ENCODE measurements at regions not wholly inside any gene's neighbourhood (a gene's known extent, or its start where the extent isn't known, plus 50 kb on each side); places are given as distances from the start of the nearest gene placed in this dataset.

DNA sequence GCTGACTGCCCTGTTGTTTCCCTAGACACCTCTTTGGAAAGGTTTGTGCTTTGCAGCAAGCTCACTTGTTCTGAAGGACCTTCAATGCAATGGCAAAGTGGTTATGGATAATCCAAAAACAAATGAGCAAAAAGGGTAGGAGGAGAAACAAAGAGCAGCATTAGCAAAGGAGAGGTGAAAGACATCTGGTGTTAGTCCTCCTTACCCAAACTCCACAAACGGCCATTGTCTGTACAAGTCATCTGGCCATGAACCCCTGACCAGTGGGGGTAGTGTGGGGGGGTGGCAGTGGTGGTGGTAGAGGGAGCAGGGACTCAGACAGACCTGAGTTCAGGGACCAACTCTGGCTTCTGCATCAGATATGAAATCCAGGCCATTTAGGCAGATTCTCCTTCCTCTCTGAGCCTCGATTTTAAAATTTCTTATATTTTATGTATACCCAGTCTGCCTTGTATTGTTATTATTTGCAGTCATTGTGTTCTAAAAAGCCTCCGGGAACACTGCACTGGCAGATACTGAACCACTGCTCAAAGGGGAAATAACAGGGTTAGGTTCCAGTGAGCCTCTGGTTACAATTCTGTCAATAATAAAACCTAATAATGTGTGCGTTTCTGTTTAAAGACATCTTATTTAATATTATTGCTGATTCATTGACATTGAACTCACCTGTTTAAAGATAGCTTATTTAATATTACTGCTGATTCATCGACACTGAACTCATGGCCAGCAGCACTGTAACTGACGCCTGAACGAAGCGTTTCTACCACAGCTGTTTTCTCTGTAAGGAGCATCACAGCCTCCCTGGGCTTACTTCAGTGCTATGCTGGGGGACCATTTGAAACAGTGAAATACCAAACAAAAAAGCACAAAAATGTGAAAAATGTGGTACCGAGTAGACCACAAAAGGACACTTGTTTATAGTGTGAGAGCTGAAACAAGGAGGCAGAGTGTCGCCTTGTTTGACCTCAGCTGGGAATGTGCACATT is 156.0 kb downstream of the SEC61B start:
- H3K4me3 ChIP-seq: no peak overlapping the region
- no peak for DNase-seq
- intact Hi-C loops (cut with micrococcal nuclease): no loop called here
- TF ChIP-seq, protein P1, sequence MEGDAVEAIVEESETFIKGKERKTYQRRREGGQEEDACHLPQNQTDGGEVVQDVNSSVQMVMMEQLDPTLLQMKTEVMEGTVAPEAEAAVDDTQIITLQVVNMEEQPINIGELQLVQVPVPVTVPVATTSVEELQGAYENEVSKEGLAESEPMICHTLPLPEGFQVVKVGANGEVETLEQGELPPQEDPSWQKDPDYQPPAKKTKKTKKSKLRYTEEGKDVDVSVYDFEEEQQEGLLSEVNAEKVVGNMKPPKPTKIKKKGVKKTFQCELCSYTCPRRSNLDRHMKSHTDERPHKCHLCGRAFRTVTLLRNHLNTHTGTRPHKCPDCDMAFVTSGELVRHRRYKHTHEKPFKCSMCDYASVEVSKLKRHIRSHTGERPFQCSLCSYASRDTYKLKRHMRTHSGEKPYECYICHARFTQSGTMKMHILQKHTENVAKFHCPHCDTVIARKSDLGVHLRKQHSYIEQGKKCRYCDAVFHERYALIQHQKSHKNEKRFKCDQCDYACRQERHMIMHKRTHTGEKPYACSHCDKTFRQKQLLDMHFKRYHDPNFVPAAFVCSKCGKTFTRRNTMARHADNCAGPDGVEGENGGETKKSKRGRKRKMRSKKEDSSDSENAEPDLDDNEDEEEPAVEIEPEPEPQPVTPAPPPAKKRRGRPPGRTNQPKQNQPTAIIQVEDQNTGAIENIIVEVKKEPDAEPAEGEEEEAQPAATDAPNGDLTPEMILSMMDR (IDR thresholded peaks at IDR 0.05; ENCODE audit: borderline replicate concordance): no peak
- H3K36me3 ChIP-seq: no peaks in the 10 kb centered on the region
- H3K27ac ChIP-seq (replicated peaks): no peak overlapping the region
- no peaks in the 10 kb centered on the region for H3K9me3 ChIP-seq (replicated peaks)
- no peaks in the 10 kb centered on the region for H3K27me3 ChIP-seq (ENCODE audit: low read depth)
- H3K4me1 ChIP-seq: no peaks in the 10 kb centered on the region

DNA sequence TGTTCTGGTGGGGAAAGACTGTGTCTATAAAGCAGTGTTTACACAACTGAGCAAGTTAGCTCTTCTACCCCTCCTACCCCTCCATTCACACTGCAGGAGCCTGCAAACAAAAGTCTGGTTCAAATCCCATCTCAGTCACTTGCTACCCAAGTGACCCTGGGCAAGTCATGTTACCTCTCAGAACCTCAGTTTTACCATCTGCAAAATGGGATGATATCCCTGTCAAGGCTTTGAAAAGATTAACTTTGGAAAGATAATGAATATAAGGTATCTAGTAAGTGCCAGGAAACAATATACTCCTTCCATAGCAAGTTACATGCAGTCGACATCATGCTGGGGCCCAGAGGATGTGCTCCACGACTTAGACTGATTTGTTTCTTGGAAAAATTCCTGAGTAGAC is 161.5 kb downstream of the SEC61B start:
- no peak overlapping the region for H3K4me3 ChIP-seq
- H3K4me1 ChIP-seq: peaks cover 14% of the 10 kb centered on the region
- H3K27me3 ChIP-seq (ENCODE audit: low read depth): no peaks in the 10 kb centered on the region
- no peaks in the 10 kb centered on the region for H3K9me3 ChIP-seq (replicated peaks)
- H3K36me3 ChIP-seq: no peaks in the 10 kb centered on the region
- TF ChIP-seq, protein P1 (IDR thresholded peaks at IDR 0.05; ENCODE audit: borderline replicate concordance): no peak
- intact Hi-C loops (cut with micrococcal nuclease): no loop called here
- H3K27ac ChIP-seq (replicated peaks): no peak overlapping the region
- no peak for DNase-seq

DNA sequence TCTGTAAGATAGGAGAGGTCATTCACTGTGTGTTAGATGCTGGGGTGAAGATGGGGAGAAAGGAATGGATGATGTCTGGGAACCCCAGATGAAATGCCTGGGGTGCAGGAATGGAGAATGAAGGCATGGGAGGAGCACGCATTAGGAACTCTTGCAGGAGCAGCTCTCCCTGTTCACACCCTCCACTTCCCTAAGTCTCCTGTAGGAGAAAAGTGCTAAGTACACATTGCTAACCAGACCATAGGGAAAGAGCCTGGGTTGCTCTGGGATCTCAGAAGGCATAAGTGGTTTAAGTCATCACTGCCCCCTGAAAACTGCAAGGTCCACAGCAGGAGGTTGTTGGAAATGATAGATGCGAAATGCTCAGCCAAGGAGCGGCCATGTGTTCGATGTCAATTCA is 163.1 kb downstream of the SEC61B start:
- Histone ChIP-seq H3K4me3 (no peak overlapping the region), H3K27me3 (ENCODE audit: low read depth) (no peaks in the 10 kb centered on the region), H3K36me3 (no peaks in the 10 kb centered on the region), H3K27ac (replicated peaks) (no peak overlapping the region), H3K4me1 (peaks cover 14% of the 10 kb centered on the region), H3K9me3 (replicated peaks) (no peaks in the 10 kb centered on the region)
- TF ChIP-seq, protein P1 (IDR thresholded peaks at IDR 0.05; ENCODE audit: borderline replicate concordance): no peak
- no peak for DNase-seq
- intact Hi-C loops (cut with micrococcal nuclease): no loop called here

DNA sequence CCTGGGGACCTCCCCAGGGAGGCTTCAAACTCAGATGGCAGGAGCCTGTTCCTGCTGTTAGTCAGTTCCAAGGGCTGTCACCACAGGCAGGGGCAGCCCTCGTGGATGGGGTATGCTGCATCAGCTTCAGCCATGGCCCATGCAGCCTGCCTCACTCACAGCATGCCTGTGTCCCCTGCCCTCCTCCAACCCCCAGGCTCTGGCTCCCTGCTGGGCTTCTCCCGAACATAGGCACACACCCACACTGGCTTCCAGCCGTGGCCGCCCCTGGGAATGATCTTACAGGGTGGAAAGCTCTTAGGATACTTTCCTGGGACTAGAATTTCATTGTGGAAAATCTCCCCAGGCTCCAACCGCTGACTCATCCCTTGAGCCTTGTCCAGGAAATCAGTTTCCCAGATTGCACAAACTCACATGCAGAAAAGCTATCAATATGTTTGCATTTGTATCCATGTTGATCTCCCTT is 163.8 kb downstream of the SEC61B start:
- H3K4me3 ChIP-seq: no peak overlapping the region
- peak; percentile 37 for DNase-seq
- no peaks in the 10 kb centered on the region for H3K36me3 ChIP-seq
- TF ChIP-seq, protein P1 (IDR thresholded peaks at IDR 0.05; ENCODE audit: borderline replicate concordance): no peak
- H3K27ac ChIP-seq (replicated peaks): peak overlapping the region; percentile 11
- intact Hi-C loops (cut with micrococcal nuclease): no loop called here
- H3K27me3 ChIP-seq (ENCODE audit: low read depth): no peaks in the 10 kb centered on the region
- no peaks in the 10 kb centered on the region for H3K9me3 ChIP-seq (replicated peaks)
- peaks cover 14% of the 10 kb centered on the region for H3K4me1 ChIP-seq

DNA sequence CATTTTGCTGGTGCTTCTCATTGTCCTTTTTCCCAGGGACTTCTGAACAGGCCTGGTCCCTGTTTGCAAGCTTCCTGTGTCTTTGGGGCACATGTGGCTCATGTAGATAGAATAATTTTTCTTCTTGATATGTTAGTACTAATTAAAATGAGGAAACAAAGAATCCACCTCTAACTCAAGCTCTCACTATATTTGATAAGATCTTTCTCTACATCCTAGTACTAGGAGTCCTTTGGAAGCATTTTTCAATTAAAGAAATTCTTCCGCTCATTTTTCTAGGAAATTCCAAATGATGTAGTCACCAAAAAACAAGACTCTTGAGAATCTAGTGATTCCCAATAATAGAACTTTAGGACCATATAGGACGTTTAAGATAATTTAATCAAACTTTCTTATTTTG is 165.3 kb downstream of the SEC61B start:
- no peaks in the 10 kb centered on the region for H3K36me3 ChIP-seq
- TF ChIP-seq, protein P1 (IDR thresholded peaks at IDR 0.05; ENCODE audit: borderline replicate concordance): no peak
- peaks cover 22% of the 10 kb centered on the region for H3K4me1 ChIP-seq
- H3K27ac ChIP-seq (replicated peaks): no peak overlapping the region
- no peaks in the 10 kb centered on the region for H3K27me3 ChIP-seq (ENCODE audit: low read depth)
- no peak overlapping the region for H3K4me3 ChIP-seq
- H3K9me3 ChIP-seq (replicated peaks): no peaks in the 10 kb centered on the region
- intact Hi-C loops (cut with micrococcal nuclease): no loop called here
- DNase-seq: no peak

All from left ventricle myocardium inferior (tissue), 1 donor.